HCT116 (cell line): ENCODE measurements at regions not wholly inside any gene's neighbourhood (a gene's known extent, or its start where the extent isn't known, plus 50 kb on each side); places are given as distances from the start of the nearest gene placed in this dataset.

ENCODE experiments used
- ATAC-seq: fragments of 200-7000 bp; cut with Tn5 transposase; 2 replicates; pipeline ENCODE4 v1.9.1; 2020; ENCODE audit warnings: mild to moderate bottlenecking, moderate library complexity
- BruUV-seq: library from RNA; stranded (reverse); fragments of 400-500 nt; replicated peaks from 2 replicates; lab custom pipeline; 2021; lab: Mats Ljungman, UMichigan
- CTCF ChIA-PET: fragments of 300-600 bp; sonication (Branson Sonifier 250); formaldehyde crosslinking; loops from one replicate; lab custom pipeline; 2021; ENCODE audit warnings: antibody characterized with exemption; lab: Charles Lee
- POLR2A ChIA-PET: fragments of 300-600, 350-600 bp; sonication (Branson Sonifier 250); formaldehyde crosslinking; loops from one replicate; lab custom pipeline; 2021; ENCODE audit warnings: antibody characterized with exemption; lab: Charles Lee
- RAD21 ChIA-PET, 2 experiments: fragments of 300-600 bp; sonication (Branson Sonifier 250); formaldehyde crosslinking; loops; one replicate each; lab custom pipeline; 2023; ENCODE audit warnings: low total read pairs in 2 of 2; ENCODE audit not compliant: uncharacterized antibody in 2 of 2, unreplicated experiment in 2 of 2, low non-redundant PET in 1 of 2; lab: Charles Lee
- DNase-seq: peaks from one replicate; pipeline ENCODE4 v3.0.0-alpha.2; 2010; ENCODE audit warnings: low read depth, low spot score
- H2AFZ ChIP-seq: fragments of 200-600 bp; shearing (Covaris generic), sonication (generic); 2 replicates; pipeline ENCODE4 v1.6.1; 2017; ENCODE audit warnings: low read depth, mixed run types, mixed read lengths, antibody characterized with exemption, low read length; ENCODE audit not compliant: poor library complexity, severe bottlenecking
- H3K27ac ChIP-seq: 2 replicates; pipeline ENCODE4 v1.5.1; 2012; ENCODE audit warnings: low read depth, low read length
- H3K27me3 ChIP-seq: fragments of 200-600 bp; sonication (generic); 2 replicates; pipeline ENCODE4 v1.6.1; 2016; ENCODE audit warnings: mixed run types, low read length, mixed read lengths; ENCODE audit not compliant: insufficient read depth
- H3K36me3 ChIP-seq, 2 experiments: fragments of 200-500 bp in 1 of 2; fragments of 200-600 bp in 1 of 2; sonication (Bioruptor generic) in 1 of 2; sonication (generic) in 1 of 2; 2 replicates each; pipeline versions ENCODE4 v1.5.1 to v1.6.1; 2014 to 2016; ENCODE audit warnings: low read length in 2 of 2, inconsistent platforms in 1 of 2, mixed read lengths in 1 of 2, mixed run types in 1 of 2; ENCODE audit not compliant: insufficient read depth in 2 of 2, control insufficient read depth in 1 of 2
- H3K4me1 ChIP-seq, 2 experiments: fragments of 200-600 bp in 1 of 2; sonication (generic) in 1 of 2; 2 replicates each; pipeline versions ENCODE4 v1.5.1 to v1.6.1; 2012 to 2017; ENCODE audit warnings: low read length in 2 of 2, inconsistent platforms in 1 of 2, mild to moderate bottlenecking in 1 of 2, mixed read lengths in 1 of 2, mixed run types in 1 of 2, moderate library complexity in 1 of 2; ENCODE audit not compliant: insufficient read depth in 2 of 2, control insufficient read depth in 1 of 2
- H3K4me2 ChIP-seq: fragments of 200-600 bp; sonication (generic); 2 replicates; pipeline ENCODE4 v1.6.1; 2017; ENCODE audit warnings: mixed run types, low read length, mixed read lengths
- H3K4me3 ChIP-seq, 2 experiments: fragments of 200-600 bp in 1 of 2; sonication (generic) in 1 of 2; replicated peaks in 1 of 2; 2 replicates each; pipeline ENCODE4 v1.5.1; 2011 to 2016; ENCODE audit warnings: low read length in 2 of 2, control low read depth in 1 of 2, low read depth in 1 of 2, mild to moderate bottlenecking in 1 of 2, mixed read lengths in 1 of 2, mixed run types in 1 of 2
- H3K79me2 ChIP-seq: fragments of 200-600 bp; sonication (generic); 2 replicates; pipeline ENCODE4 v1.6.1; 2017; ENCODE audit warnings: mild to moderate bottlenecking, mixed run types, low read length, moderate library complexity, mixed read lengths; ENCODE audit not compliant: insufficient read depth
- H3K9ac ChIP-seq: fragments of 200-600 bp; sonication (generic); 2 replicates; pipeline ENCODE4 v1.6.1; 2016; ENCODE audit warnings: low read length, mixed read lengths
- H3K9me2 ChIP-seq: fragments of 200-600 bp; sonication (generic), shearing (Covaris generic); 2 replicates; pipeline ENCODE4 v1.6.1; 2017; ENCODE audit warnings: mixed run types, mild to moderate bottlenecking, moderate library complexity; ENCODE audit not compliant: insufficient read depth
- H3K9me3 ChIP-seq, 2 experiments: fragments of 200-500 bp in 1 of 2; fragments of 200-600 bp in 1 of 2; sonication (Bioruptor generic) in 1 of 2; sonication (generic) in 1 of 2; 2 replicates each; pipeline ENCODE4 v1.6.1; 2014 to 2017; ENCODE audit warnings: low read length in 2 of 2, mixed read lengths in 2 of 2, inconsistent platforms in 1 of 2, low read depth in 1 of 2, mild to moderate bottlenecking in 1 of 2, mixed run types in 1 of 2, moderate library complexity in 1 of 2; ENCODE audit not compliant: control insufficient read depth in 1 of 2, insufficient read depth in 1 of 2
- H4K20me1 ChIP-seq: fragments of 200-600 bp; sonication (generic), shearing (Covaris generic); 2 replicates; pipeline ENCODE4 v1.6.1; 2017; ENCODE audit warnings: mixed run types, mild to moderate bottlenecking, moderate library complexity; ENCODE audit not compliant: insufficient read depth
- EZH2 ChIP-seq: fragments of 200-600 bp; sonication (generic); IDR thresholded peaks from 2 replicates; pipeline ENCODE4 v1.6.1; 2017; ENCODE audit warnings: antibody characterized with exemption, mixed run types
- POLR2A ChIP-seq: IDR thresholded peaks from 2 replicates; pipeline ENCODE4 v1.7.0; 2011; ENCODE audit warnings: borderline replicate concordance; ENCODE audit not compliant: insufficient read depth, insufficient read length; ENCODE audit errors: extremely low read depth
- POLR2AphosphoS5 ChIP-seq: IDR thresholded peaks from 2 replicates; pipeline ENCODE4 v1.6.1; 2011; ENCODE audit warnings: mild to moderate bottlenecking, low read depth, low read length, moderate library complexity
- SP1 ChIP-seq: IDR thresholded peaks from 2 replicates; pipeline ENCODE4 v1.6.1; 2012; ENCODE audit warnings: low read depth
- SRF ChIP-seq: IDR thresholded peaks from 2 replicates; pipeline ENCODE4 v1.6.1; 2012; ENCODE audit warnings: low read depth
- ZNF274 ChIP-seq: fragments of 200-500 bp; sonication (Bioruptor generic); IDR thresholded peaks from 2 replicates; pipeline ENCODE4 v1.6.1; 2014; ENCODE audit warnings: mild to moderate bottlenecking, low read depth, low read length, inconsistent platforms
- intact Hi-C: fragments of 100-400 bp; cut with micrococcal nuclease; formaldehyde crosslinking; loops from 2 replicates; pipeline ENCODE4 v1.10.0; 2022
- TF ChIP-seq, protein P1 (sequence below): IDR thresholded peaks from 2 replicates; pipeline ENCODE4 v1.6.1; 2012
- TF ChIP-seq, protein P2 (sequence below): IDR thresholded peaks from 2 replicates; pipeline ENCODE4 v1.6.1; 2011; ENCODE audit warnings: mild to moderate bottlenecking, low read length, moderate library complexity; ENCODE audit not compliant: insufficient replicate concordance; ENCODE audit errors: extremely low read depth
- TF ChIP-seq, protein P3 (sequence below): IDR thresholded peaks from 2 replicates; pipeline ENCODE4 v1.6.1; 2012; ENCODE audit warnings: low read depth

DNA sequence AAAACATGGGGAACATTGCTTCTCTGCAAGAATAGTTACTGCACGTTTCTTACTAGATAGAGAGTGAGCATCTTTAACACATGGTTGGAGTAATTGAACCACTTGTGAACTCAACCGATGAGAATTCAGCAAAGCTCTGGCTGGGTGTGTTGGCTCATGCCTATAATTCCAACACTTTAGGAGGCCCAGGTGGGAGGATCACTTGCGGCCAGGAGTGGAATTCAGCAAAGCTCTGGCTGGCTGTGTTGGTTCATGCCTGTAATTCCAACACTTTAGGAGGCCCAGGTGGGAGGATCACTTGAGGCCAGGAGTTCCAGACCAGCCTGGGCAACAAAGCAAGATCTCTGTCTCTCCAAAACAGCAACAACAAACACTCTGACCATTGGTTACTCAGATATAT is 865.9 kb downstream of the KCNJ2 start:
- H3K9me3 ChIP-seq = no peaks in the 10 kb centered on the region
- intact Hi-C loops = no loop called here
- no peaks in the 10 kb centered on the region for H3K9me2 ChIP-seq
- ChIA-PET RAD21 (no interaction called here), CTCF (no interaction called here), POLR2A (no interaction called here)
- DNase-seq (no peak), ATAC-seq (no peak)
- H3K9ac ChIP-seq = no peak overlapping the region
- no peak overlapping the region for H2AFZ ChIP-seq
- BruUV-seq = no TSS peak
- no peaks in the 10 kb centered on the region for H3K27me3 ChIP-seq
- H3K4me1 ChIP-seq = no peaks in the 10 kb centered on the region
- no peak overlapping the region for H3K4me2 ChIP-seq
- H3K36me3 ChIP-seq = no peaks in the 10 kb centered on the region
- H3K79me2 ChIP-seq = no peaks in the 10 kb centered on the region
- no peaks in the 10 kb centered on the region for H4K20me1 ChIP-seq
- no peak overlapping the region for H3K4me3 ChIP-seq
- TF ChIP-seq, protein P1, sequence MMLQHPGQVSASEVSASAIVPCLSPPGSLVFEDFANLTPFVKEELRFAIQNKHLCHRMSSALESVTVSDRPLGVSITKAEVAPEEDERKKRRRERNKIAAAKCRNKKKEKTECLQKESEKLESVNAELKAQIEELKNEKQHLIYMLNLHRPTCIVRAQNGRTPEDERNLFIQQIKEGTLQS = no peak
- TF ChIP-seq SRF (no peak), POLR2A (no peak), EZH2 (no peak), SP1 (no peak), ZNF274 (no peak), POLR2AphosphoS5 (no peak)
- TF ChIP-seq, protein P2, sequence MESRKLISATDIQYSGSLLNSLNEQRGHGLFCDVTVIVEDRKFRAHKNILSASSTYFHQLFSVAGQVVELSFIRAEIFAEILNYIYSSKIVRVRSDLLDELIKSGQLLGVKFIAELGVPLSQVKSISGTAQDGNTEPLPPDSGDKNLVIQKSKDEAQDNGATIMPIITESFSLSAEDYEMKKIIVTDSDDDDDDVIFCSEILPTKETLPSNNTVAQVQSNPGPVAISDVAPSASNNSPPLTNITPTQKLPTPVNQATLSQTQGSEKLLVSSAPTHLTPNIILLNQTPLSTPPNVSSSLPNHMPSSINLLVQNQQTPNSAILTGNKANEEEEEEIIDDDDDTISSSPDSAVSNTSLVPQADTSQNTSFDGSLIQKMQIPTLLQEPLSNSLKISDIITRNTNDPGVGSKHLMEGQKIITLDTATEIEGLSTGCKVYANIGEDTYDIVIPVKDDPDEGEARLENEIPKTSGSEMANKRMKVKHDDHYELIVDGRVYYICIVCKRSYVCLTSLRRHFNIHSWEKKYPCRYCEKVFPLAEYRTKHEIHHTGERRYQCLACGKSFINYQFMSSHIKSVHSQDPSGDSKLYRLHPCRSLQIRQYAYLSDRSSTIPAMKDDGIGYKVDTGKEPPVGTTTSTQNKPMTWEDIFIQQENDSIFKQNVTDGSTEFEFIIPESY = no peak
- TF ChIP-seq, protein P3, sequence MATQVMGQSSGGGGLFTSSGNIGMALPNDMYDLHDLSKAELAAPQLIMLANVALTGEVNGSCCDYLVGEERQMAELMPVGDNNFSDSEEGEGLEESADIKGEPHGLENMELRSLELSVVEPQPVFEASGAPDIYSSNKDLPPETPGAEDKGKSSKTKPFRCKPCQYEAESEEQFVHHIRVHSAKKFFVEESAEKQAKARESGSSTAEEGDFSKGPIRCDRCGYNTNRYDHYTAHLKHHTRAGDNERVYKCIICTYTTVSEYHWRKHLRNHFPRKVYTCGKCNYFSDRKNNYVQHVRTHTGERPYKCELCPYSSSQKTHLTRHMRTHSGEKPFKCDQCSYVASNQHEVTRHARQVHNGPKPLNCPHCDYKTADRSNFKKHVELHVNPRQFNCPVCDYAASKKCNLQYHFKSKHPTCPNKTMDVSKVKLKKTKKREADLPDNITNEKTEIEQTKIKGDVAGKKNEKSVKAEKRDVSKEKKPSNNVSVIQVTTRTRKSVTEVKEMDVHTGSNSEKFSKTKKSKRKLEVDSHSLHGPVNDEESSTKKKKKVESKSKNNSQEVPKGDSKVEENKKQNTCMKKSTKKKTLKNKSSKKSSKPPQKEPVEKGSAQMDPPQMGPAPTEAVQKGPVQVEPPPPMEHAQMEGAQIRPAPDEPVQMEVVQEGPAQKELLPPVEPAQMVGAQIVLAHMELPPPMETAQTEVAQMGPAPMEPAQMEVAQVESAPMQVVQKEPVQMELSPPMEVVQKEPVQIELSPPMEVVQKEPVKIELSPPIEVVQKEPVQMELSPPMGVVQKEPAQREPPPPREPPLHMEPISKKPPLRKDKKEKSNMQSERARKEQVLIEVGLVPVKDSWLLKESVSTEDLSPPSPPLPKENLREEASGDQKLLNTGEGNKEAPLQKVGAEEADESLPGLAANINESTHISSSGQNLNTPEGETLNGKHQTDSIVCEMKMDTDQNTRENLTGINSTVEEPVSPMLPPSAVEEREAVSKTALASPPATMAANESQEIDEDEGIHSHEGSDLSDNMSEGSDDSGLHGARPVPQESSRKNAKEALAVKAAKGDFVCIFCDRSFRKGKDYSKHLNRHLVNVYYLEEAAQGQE = no peak
- no peak overlapping the region for H3K27ac ChIP-seq
